HEK293 (cell line): ENCODE measurements at regions not wholly inside any gene's neighbourhood (a gene's known extent, or its start where the extent isn't known, plus 50 kb on each side); places are given as distances from the start of the nearest gene placed in this dataset.

ENCODE experiments used
- ZNF37A ChIP-seq: fragments of 450-650 bp; IDR thresholded peaks from 2 replicates; pipeline ENCODE4 v1.5.1; 2018; ENCODE audit warnings: missing biosample characterization, missing genetic modification characterization
- ZNF571 ChIP-seq: fragments of 450-650 bp; formaldehyde crosslinking; IDR thresholded peaks from 2 replicates; pipeline ENCODE4 v1.5.0; 2017; ENCODE audit warnings: missing biosample characterization, missing genetic modification characterization
- ZNF776 ChIP-seq: fragments of 450-650 bp; formaldehyde crosslinking; IDR thresholded peaks from 2 replicates; pipeline ENCODE4 v1.5.0; 2017; ENCODE audit warnings: missing biosample characterization, missing genetic modification characterization, borderline replicate concordance
- TF ChIP-seq, protein P1 (sequence below): fragments of 450-650 bp; formaldehyde crosslinking; IDR thresholded peaks from 2 replicates; pipeline ENCODE4 v1.5.1; 2016; ENCODE audit warnings: missing biosample characterization, missing genetic modification characterization
- TF ChIP-seq, protein P2 (sequence below): fragments of 450-650 bp; formaldehyde crosslinking; IDR thresholded peaks from 2 replicates; pipeline ENCODE4 v1.5.1; 2017; ENCODE audit warnings: missing biosample characterization, missing genetic modification characterization

DNA sequence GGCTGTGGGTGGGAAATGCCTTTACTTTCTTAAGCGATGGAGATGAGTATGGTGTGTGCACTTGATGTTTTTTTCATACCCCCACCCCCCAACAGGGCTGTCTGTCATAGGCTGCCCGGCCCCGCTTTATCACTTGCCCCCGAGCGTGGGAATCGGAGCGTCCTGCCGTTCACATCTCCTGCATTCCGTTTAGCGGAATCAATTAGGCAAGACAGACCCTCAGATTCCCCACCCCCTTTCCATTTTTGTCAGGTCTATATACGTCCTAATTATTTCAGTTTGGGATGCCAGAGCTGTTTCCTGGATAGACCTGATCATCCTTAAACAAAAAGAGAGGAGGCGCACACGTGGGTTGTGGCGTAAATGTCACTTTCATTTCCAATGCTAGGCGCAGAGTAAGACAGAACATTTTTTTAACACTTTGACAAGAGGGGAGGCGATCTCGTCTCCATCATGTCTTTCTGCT is 217.2 kb downstream of the MEF2C start:
- TF ChIP-seq, protein P1, sequence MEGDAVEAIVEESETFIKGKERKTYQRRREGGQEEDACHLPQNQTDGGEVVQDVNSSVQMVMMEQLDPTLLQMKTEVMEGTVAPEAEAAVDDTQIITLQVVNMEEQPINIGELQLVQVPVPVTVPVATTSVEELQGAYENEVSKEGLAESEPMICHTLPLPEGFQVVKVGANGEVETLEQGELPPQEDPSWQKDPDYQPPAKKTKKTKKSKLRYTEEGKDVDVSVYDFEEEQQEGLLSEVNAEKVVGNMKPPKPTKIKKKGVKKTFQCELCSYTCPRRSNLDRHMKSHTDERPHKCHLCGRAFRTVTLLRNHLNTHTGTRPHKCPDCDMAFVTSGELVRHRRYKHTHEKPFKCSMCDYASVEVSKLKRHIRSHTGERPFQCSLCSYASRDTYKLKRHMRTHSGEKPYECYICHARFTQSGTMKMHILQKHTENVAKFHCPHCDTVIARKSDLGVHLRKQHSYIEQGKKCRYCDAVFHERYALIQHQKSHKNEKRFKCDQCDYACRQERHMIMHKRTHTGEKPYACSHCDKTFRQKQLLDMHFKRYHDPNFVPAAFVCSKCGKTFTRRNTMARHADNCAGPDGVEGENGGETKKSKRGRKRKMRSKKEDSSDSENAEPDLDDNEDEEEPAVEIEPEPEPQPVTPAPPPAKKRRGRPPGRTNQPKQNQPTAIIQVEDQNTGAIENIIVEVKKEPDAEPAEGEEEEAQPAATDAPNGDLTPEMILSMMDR (tag by site-specific recombination) = no peak
- TF ChIP-seq ZNF776 (tag by site-specific recombination) (no peak), ZNF571 (no peak), ZNF37A (tag by site-specific recombination) (no peak)
- TF ChIP-seq, protein P2, sequence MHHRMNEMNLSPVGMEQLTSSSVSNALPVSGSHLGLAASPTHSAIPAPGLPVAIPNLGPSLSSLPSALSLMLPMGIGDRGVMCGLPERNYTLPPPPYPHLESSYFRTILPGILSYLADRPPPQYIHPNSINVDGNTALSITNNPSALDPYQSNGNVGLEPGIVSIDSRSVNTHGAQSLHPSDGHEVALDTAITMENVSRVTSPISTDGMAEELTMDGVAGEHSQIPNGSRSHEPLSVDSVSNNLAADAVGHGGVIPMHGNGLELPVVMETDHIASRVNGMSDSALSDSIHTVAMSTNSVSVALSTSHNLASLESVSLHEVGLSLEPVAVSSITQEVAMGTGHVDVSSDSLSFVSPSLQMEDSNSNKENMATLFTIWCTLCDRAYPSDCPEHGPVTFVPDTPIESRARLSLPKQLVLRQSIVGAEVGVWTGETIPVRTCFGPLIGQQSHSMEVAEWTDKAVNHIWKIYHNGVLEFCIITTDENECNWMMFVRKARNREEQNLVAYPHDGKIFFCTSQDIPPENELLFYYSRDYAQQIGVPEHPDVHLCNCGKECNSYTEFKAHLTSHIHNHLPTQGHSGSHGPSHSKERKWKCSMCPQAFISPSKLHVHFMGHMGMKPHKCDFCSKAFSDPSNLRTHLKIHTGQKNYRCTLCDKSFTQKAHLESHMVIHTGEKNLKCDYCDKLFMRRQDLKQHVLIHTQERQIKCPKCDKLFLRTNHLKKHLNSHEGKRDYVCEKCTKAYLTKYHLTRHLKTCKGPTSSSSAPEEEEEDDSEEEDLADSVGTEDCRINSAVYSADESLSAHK (tag by site-specific recombination) = no peak
